ENCODE measurements at regions not wholly inside any gene's neighbourhood (a gene's known extent, or its start where the extent isn't known, plus 50 kb on each side); places are given as distances from the start of the nearest gene placed in this dataset.
"Not testable (repeated sequence)": the region's sequence is repeated elsewhere in the genome, so short reads cannot be mapped to it uniquely, and the experiment has no call there.

DNA sequence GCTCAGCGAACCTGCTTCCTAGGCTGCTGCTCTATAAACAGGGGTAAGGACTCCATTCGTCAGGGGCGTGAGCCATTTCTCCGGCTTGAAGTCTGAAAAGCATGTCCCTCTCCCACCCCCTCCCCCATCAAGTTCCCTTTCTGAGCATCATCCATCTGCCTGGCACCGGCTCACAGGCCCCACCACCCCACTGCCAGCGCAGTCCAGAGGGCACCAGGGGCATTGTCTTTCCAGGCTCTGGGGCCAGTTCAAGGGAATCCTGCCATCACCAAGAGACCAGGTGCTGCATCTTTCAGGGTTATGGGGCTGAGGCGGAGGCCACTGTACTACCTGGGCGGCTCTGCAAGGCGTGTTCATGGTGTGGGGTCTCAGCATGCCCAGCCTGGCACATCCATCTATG, 64.7 kb upstream of the EDAR start:
- intact Hi-C loops (cut with DNase I): no loop called here
- no peak for DNase-seq

DNA sequence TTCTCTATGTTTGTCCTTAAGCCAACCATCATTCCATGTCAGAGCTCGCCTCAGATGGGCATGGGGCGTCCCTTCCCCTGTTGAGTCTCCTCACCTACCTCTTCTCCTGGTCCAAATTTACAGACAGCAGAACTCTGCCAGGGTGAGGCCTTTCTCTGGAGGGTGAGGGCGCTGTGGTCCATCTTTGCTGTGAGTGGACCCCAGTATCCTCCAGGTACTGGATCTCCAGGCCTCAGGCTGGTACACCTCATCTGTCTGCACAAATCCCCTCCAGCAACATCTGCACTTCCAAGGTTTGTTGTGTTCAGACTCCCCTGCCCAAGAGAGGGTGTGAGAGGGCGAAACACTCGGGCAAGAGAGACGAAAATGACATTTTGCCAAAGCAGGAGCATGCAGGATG, 63.9 kb upstream of the EDAR start:
- DNase-seq: no peak
- intact Hi-C loops (cut with DNase I): no loop called here

DNA sequence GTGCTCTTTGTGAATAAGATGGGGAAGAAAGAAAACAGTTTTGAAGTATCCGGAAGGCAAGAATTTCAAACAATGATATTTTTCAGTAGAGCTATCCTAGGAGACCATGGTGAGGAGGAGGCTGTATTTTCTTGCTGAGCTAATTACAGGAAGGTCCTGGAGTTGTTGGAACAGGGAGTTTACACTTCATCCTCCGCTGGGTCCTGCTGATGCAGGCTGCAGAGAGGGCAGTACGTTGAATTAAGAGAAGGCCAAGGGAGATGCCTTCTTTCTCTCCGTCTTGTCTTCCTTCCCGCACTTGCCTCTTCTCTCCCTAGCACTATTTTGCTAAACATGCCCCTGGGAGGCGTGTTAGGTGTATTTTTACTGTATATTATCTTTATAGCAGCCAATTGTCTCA, 60.0 kb upstream of the EDAR start:
- DNase-seq: peak in 1 of 42 donors; percentile 5
- intact Hi-C loops (cut with DNase I): no loop called here

DNA sequence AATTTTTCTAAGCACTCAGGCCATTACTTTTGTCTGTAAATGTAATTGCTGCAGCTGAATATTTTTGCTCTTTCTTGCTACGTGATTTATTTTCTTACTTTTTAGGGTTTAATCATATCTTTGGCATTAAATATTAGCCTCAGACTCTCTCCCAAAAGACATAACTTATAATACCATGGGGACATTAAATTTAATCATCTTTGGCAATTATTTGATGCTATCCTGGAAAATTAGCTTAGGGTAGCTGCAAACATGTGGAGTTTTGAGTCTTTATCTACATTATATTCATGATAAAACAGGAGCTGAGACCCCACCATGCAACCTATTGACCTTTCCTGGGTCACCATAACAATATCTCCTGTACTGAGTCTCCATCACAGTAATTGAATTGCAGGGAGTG, 59.1 kb upstream of the EDAR start:
- no peak for DNase-seq
- intact Hi-C loops (cut with DNase I): no loop called here

DNA sequence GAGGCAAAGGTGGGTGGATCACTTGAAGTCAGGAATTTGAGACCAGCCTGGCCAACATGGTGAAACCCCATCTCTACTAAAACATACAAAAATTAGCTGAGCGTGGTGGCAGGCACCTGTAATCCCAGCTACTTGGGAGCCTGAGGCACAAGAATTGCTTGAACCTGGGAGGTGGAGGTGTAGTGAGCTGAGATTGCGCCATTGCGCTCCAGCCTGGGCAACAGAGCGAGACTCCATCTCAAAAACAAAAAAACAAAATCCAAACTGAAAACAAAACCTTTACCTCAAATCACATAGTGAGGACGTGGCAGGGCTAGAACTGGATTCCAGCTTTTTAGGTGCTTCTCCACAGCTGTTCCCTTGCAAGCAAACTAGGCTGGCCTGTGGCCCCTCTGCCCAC, 58.5 kb upstream of the EDAR start:
- intact Hi-C loops (cut with DNase I); DNase-seq: not testable (repeated sequence)

DNA sequence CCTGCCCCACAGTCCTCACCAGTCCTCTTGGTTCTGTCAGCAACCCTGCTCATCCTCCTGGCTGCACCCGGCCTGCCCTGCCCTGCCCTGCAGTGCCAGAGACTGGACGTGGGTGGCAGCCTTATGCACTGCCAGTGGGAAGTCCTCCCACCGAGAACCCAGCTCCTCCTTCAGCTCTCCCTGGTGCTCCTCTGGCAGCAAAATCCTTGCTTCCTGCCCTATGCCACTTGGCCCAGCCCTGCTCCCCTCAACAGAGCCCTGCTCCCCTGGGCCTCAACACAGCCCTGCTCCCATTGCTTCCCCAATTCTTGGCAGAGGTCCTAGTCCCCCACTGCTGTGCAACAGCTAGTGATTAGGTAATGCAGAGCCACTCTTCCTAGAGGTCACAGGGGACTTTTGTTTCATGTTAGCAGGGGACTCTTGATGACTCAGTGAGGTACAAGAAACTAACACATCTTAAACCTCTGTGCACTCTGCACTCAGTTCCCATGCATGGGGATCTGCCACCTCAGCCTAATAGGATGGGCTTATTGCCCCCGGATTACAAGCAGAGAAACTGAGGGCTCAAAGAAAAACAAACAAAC, 58.0 kb upstream of the EDAR start:
- DNase-seq: peak in 1 of 42 donors; percentile 25
- intact Hi-C loops (cut with DNase I): no loop called here

DNA sequence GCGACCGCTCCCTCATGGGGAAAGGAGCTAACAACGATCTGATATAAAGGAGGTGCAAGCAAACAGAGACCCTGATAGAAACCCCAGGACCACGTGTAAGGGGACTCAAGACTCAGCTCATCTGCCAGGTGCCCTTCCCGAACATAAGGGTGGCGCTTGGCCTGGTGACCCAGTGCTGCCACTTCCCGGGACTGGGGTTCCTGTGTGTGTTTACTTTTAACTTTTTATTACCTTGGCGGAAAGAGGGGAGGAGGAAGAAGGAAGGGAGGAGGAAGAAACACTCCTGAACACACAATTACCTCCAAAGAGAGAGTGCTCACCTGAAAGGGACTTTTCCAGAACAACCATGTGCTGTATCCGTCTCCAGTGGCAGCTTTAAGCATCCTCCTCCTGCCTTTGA, 56.5 kb upstream of the EDAR start:
- intact Hi-C loops (cut with DNase I): no loop called here
- peak in 1 of 42 donors; percentile 6 for DNase-seq

DNA sequence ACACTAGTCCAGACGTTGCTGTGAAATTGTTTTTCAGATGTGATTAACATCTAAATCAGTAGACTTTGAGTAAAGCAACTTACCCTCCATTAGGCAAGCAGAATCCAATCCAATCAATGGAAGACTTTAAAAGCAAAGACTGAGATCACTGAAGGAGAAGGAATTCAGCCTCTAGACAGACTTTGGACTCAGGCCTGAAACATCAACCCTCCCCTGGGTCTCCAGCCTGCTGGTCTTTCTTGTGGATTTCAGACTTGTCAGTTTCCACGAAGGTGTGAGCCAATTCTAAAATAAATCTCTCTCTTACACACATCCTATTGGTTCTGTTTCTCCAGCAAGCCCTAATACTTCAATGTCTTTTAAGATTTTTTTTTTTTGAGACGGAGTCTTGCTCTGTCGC, 50.0 kb upstream of the EDAR start:
- intact Hi-C loops (cut with DNase I): no loop called here
- peak in 1 of 42 donors; percentile 8 for DNase-seq
